Liver (tissue), 7 donors: ENCODE measurements at regions not wholly inside any gene's neighbourhood (a gene's known extent, or its start where the extent isn't known, plus 50 kb on each side); places are given as distances from the start of the nearest gene placed in this dataset.

Experiments used
- DNase-seq: peaks from one replicate; pipeline ENCODE4 v3.0.0-alpha.2; 2017; ENCODE audit warnings: low spot score
- H3K27ac ChIP-seq, 2 donors: one replicate each; pipeline ENCODE4 v1.7.0; 2013; ENCODE audit warnings: inconsistent platforms in 2 of 2, low read length in 2 of 2, control low read depth in 1 of 2, low read depth in 1 of 2, mild to moderate bottlenecking in 1 of 2
- H3K27me3 ChIP-seq, 4 donors: one replicate each; pipeline versions ENCODE4 v1.6.1 to v1.7.0; 2013; ENCODE audit warnings: low read length in 3 of 4, inconsistent platforms in 1 of 4, mild to moderate bottlenecking in 1 of 4, moderate library complexity in 1 of 4; ENCODE audit not compliant: control insufficient read depth in 4 of 4, insufficient read depth in 4 of 4
- H3K36me3 ChIP-seq, 4 donors: one replicate each; pipeline versions ENCODE4 v1.6.1 to v1.7.0; 2013; ENCODE audit warnings: low read length in 3 of 4, mild to moderate bottlenecking in 3 of 4, low read depth in 1 of 4, moderate library complexity in 1 of 4; ENCODE audit not compliant: control insufficient read depth in 4 of 4, insufficient read depth in 3 of 4
- H3K4me1 ChIP-seq, 4 donors: one replicate each; pipeline versions ENCODE4 v1.6.1 to v1.7.0; 2013; ENCODE audit warnings: low read length in 3 of 4, mild to moderate bottlenecking in 3 of 4, moderate library complexity in 1 of 4; ENCODE audit not compliant: control insufficient read depth in 4 of 4, insufficient read depth in 4 of 4
- H3K4me3 ChIP-seq, 3 donors: one replicate each; pipeline versions ENCODE4 v1.6.1 to v1.7.0; 2013; ENCODE audit warnings: low read length in 3 of 3, control low read depth in 1 of 3, low read depth in 1 of 3, mild to moderate bottlenecking in 1 of 3
- H3K9ac ChIP-seq, 2 donors: one replicate each; pipeline ENCODE4 v1.7.0; 2013; ENCODE audit warnings: low read length in 2 of 2, mild to moderate bottlenecking in 2 of 2, moderate library complexity in 2 of 2, control low read depth in 1 of 2, low read depth in 1 of 2
- H3K9me3 ChIP-seq, 4 donors: one replicate each; pipeline versions ENCODE4 v1.6.1 to v1.7.0; 2013; ENCODE audit warnings: low read length in 3 of 4; ENCODE audit not compliant: control insufficient read depth in 4 of 4
- ATF3 ChIP-seq: IDR thresholded peaks from 2 replicates; pipeline ENCODE4 v1.6.1; 2016; ENCODE audit warnings: antibody characterized with exemption
- EGR1 ChIP-seq, 2 donors: IDR thresholded peaks; 2 replicates each; pipeline ENCODE4 v1.6.1; 2016 to 2018; ENCODE audit warnings: antibody characterized with exemption in 2 of 2, low read depth in 2 of 2
- FOXA2 ChIP-seq: IDR thresholded peaks from 2 replicates; pipeline ENCODE4 v1.6.1; 2016; ENCODE audit warnings: antibody characterized with exemption
- GABPA ChIP-seq, 2 donors: IDR thresholded peaks in 1 of 2; conservative IDR thresholded peaks in 1 of 2; 2 replicates each; pipeline ENCODE4 v1.6.1; 2016; ENCODE audit warnings: antibody characterized with exemption in 2 of 2, mild to moderate bottlenecking in 1 of 2, moderate library complexity in 1 of 2
- HNF4A ChIP-seq, 2 donors: conservative IDR thresholded peaks; 2 replicates each; pipeline ENCODE4 v1.6.1; 2016; ENCODE audit warnings: antibody characterized with exemption in 2 of 2, mild to moderate bottlenecking in 2 of 2
- HNF4G ChIP-seq: IDR thresholded peaks from 2 replicates; pipeline ENCODE4 v1.6.1; 2016; ENCODE audit warnings: antibody characterized with exemption
- JUND ChIP-seq, 2 donors: IDR thresholded peaks; 2 replicates each; pipeline ENCODE4 v1.6.1; 2016; ENCODE audit warnings: antibody characterized with exemption in 2 of 2
- NR2F2 ChIP-seq: IDR thresholded peaks from 2 replicates; pipeline ENCODE4 v1.6.1; 2016; ENCODE audit warnings: antibody characterized with exemption
- RAD21 ChIP-seq, 2 donors: IDR thresholded peaks; 2 replicates each; pipeline ENCODE4 v1.6.1; 2016; ENCODE audit warnings: antibody characterized with exemption in 2 of 2, mild to moderate bottlenecking in 2 of 2
- REST ChIP-seq: IDR thresholded peaks from 2 replicates; pipeline ENCODE4 v1.6.1; 2016; ENCODE audit warnings: antibody characterized with exemption, mild to moderate bottlenecking
- RXRA ChIP-seq, 2 donors: IDR thresholded peaks; 2 replicates each; pipeline ENCODE4 v1.6.1; 2017 to 2018; ENCODE audit warnings: antibody characterized with exemption in 2 of 2, mild to moderate bottlenecking in 1 of 2
- SP1 ChIP-seq: IDR thresholded peaks from 2 replicates; pipeline ENCODE4 v1.6.1; 2018; ENCODE audit warnings: antibody characterized with exemption, mild to moderate bottlenecking
- TAF1 ChIP-seq: conservative IDR thresholded peaks from 2 replicates; pipeline ENCODE4 v1.6.1; 2016; ENCODE audit warnings: antibody characterized with exemption, mild to moderate bottlenecking
- YY1 ChIP-seq: IDR thresholded peaks from 2 replicates; pipeline ENCODE4 v1.6.1; 2016; ENCODE audit warnings: antibody characterized with exemption, mild to moderate bottlenecking
- ZBTB33 ChIP-seq: IDR thresholded peaks from 2 replicates; pipeline ENCODE4 v1.6.1; 2016; ENCODE audit warnings: antibody characterized with exemption
- WGBS: extraction: QIAGEN DNeasy Blood & Tissue Kit; methylation state at CpG from one replicate; pipeline ENCODE4 v1.1.7; 2013; 5-methylcytosine and 5-hydroxymethylcytosine counted together
- TF ChIP-seq, protein P1 (sequence below): IDR thresholded peaks from 2 replicates; pipeline ENCODE4 v1.6.1; 2016; ENCODE audit warnings: antibody characterized with exemption
- donor health status: healthy.
- donor health status: healthy.
- donor health status: healthy.
- donor health status: healthy.

DNA sequence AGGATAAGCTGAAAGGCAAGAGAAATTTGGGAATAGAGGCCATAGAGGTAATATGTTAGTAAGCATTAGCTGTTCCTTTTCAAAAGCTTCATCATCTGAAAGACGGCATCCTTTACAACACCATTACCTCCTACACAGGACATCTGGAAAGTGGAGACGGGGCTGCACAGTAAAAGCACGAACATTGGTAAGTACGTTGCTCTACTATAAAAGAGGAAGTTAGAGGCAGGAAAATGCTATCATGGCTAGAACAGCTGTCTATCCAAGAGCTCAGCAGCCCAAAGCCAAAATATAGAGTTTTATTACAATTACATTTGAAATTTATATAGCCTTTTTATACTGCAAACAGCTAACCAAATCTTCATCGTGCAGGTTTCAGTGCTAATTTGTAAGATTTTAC is 172.3 kb upstream of the GRIP1 start (continued):
- TF ChIP-seq REST, result no peak
- TF ChIP-seq, protein P1, sequence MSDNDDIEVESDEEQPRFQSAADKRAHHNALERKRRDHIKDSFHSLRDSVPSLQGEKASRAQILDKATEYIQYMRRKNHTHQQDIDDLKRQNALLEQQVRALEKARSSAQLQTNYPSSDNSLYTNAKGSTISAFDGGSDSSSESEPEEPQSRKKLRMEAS, result no peak
- no peak for TF ChIP-seq EGR1 (IDR thresholded peaks at IDR 0.05; ENCODE audit: low read depth in 2 of 2)
- TF ChIP-seq FOXA2, result no peak
- no peak for TF ChIP-seq HNF4A (conservative IDR thresholded peaks at IDR 0.05)
- no peak for TF ChIP-seq ATF3

GRCh38 chr12:66852091-66852490 is 173.2 kb upstream of the GRIP1 start:
- Histone ChIP-seq H3K9me3 (no peaks in the 10 kb centered on the region), H3K36me3 (no peaks in the 10 kb centered on the region), H3K27ac (no peak overlapping the region), H3K4me1 (no peaks in the 10 kb centered on the region), H3K9ac (no peak overlapping the region), H3K4me3 (no peak overlapping the region), H3K27me3 (peaks cover 0 to 2% (median 0%) of the 10 kb centered on the region in 4 donors)
- WGBS, result 49% methylated on average over 2 of the region's 2 CpGs
- TF ChIP-seq JUND (IDR thresholded peaks at IDR 0.05) (no peak), HNF4A (conservative IDR thresholded peaks at IDR 0.05) (no peak), FOXA2 (no peak), ZBTB33 (no peak), YY1 (no peak), REST (no peak), GABPA (IDR thresholded peaks at IDR 0.05 in 1 of 2, conservative IDR thresholded peaks at IDR 0.05 in 1 of 2) (no peak), HNF4G (no peak), RAD21 (IDR thresholded peaks at IDR 0.05) (no peak), TAF1 (no peak), RXRA (IDR thresholded peaks at IDR 0.05) (no peak), SP1 (no peak), NR2F2 (no peak), EGR1 (IDR thresholded peaks at IDR 0.05; ENCODE audit: low read depth in 2 of 2) (no peak)
- TF ChIP-seq, protein P1, result no peak
- no peak for DNase-seq
